GM12892 (cell line): ENCODE measurements at regions not wholly inside any gene's neighbourhood (a gene's known extent, or its start where the extent isn't known, plus 50 kb on each side); places are given as distances from the start of the nearest gene placed in this dataset.

Experiments used
- POLR2A ChIP-seq: IDR thresholded peaks from 2 replicates; pipeline ENCODE4 v1.6.1; 2011; ENCODE audit warnings: low read depth, low read length, control low read depth
- POLR2AphosphoS5 ChIP-seq: IDR thresholded peaks from 2 replicates; pipeline ENCODE4 v1.6.1; 2011; ENCODE audit warnings: low read depth, low read length, control low read depth
- TAF1 ChIP-seq: IDR thresholded peaks from 2 replicates; pipeline ENCODE4 v1.6.1; 2011; ENCODE audit warnings: low read depth, mild to moderate bottlenecking, control low read depth, low read length, borderline replicate concordance

GRCh38 chr12:76144245-76144549 is 59.7 kb upstream of the NAP1L1 start:
- TF ChIP-seq POLR2AphosphoS5: no peak
- TF ChIP-seq POLR2A: no peak
- TF ChIP-seq TAF1: no peak
